ENCODE measurements at regions not wholly inside any gene's neighbourhood (a gene's known extent, or its start where the extent isn't known, plus 50 kb on each side); places are given as distances from the start of the nearest gene placed in this dataset.

GRCh38 chr5:28984639-28985038, 1946.3 kb upstream of the CDH9 start:
- TF ChIP-seq CTCF (IDR thresholded peaks at IDR 0.05; ENCODE audit: insufficient read depth, low read length): no peak
- TF ChIP-seq POLR2AphosphoS5 (IDR thresholded peaks at IDR 0.05; ENCODE audit: low read depth): no peak
- no peak for TF ChIP-seq SPI1 (IDR thresholded peaks at IDR 0.05; ENCODE audit: borderline replicate concordance, low read depth)
- no peak for TF ChIP-seq GABPA (IDR thresholded peaks at IDR 0.05; ENCODE audit: low read depth)

All from HL-60 (cell line).